HG03108 (cell line): ENCODE measurements at regions not wholly inside any gene's neighbourhood (a gene's known extent, or its start where the extent isn't known, plus 50 kb on each side); places are given as distances from the start of the nearest gene placed in this dataset.
"Not testable (repeated sequence)": the region's sequence is repeated elsewhere in the genome, so short reads cannot be mapped to it uniquely, and the experiment has no call there.

Experiments
- ATAC-seq: cut with Tn5 transposase; IDR thresholded peaks from one replicate; pipeline ENCODE4 v1.9.1; 2021; ENCODE audit warnings: moderate library complexity; ENCODE audit not compliant: unreplicated experiment

DNA sequence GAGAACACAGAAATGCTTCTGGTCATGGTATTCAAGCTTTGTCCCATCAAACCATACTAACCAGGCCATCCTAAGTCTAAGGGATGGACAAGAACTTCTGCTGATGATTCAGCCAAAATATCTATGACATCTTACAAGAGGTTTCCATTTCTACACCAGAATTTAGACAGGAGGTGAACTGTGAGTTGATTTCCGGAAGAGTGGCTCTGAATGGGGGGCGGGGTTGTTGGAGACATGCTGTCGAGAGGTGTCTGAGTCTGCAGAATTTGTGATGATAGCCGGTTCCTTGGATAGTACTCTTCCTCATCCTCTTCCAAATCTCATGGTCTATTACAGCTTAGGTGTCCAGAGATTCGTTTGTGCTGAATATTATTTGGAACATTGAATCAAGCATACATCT is 408.7 kb upstream of the TCF4 start:
- ATAC-seq: no peak

DNA sequence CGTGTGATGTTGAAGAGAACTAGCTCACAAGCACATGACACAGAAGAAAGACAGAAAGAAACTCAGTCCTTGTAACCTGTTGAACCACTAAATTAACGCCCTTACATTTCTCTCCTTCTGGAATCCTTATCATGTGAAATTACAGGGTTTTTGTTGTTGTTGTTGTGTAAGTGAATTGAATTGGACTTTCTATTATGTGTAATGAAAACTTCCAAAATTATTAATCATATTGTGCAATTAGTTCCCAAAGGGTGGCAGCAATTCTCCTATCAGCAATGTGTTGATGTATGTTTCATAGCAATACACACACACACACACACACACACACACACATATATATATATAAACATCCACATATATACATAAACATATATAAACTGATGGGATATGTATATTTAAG is 402.2 kb upstream of the TCF4 start:
- no peak for ATAC-seq

DNA sequence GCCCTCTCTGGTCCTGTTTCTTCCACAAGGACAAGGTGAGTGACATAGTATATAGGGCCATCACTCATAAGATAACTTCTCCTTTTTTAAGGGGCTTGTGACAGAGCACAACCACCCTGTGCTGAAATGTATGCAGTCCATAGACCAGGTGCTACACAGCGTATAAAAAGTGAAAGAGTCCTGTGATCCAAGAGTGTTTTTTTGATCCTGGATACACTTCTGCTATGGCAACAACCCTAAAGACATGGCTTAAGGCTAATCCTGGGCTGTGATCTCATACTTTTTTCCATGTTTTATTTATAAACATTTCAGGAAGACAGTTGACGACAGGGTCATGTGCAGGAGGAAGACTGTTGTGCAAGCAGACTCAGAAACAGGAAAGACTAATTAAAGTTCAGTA is 400.5 kb upstream of the TCF4 start:
- ATAC-seq: no peak

DNA sequence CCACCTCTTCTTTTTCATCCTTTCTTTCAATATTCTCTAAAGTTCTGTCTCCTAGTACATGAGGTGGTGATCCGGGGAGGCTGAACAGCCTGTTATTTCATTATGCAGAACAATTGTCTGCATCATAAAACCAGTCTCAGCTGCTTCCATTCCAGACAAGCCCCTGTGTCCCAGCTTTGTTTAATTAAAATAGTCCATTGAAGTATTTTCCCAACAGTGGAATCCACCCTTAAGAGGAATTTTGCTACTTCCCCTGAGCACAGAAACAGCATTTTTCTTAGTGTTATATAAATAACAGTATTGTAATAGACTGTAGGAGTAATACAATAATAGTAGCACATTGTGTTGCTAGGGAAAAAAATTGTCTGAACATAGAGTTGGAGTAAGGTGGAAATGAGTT is 395.4 kb upstream of the TCF4 start:
- ATAC-seq: no peak

DNA sequence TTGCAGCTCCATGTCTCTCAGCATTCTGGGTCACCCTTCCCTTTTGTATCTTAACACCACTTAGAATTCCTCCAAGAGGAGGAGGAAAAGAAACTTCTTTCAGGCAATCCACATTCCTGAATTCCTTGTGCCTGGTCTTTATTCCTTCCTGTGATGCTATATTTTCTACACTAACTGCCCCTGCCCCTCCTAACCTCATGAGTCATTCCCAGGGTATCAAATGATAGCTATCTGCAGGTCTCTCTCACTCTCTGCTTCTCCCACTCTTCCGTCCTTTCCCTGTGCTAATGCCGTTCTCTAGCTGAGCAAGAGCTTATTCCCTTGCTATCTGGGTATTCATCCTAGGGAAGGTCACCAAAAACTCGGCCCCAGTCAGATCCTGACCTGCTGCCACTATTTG is 395.0 kb upstream of the TCF4 start:
- ATAC-seq: no peak

DNA sequence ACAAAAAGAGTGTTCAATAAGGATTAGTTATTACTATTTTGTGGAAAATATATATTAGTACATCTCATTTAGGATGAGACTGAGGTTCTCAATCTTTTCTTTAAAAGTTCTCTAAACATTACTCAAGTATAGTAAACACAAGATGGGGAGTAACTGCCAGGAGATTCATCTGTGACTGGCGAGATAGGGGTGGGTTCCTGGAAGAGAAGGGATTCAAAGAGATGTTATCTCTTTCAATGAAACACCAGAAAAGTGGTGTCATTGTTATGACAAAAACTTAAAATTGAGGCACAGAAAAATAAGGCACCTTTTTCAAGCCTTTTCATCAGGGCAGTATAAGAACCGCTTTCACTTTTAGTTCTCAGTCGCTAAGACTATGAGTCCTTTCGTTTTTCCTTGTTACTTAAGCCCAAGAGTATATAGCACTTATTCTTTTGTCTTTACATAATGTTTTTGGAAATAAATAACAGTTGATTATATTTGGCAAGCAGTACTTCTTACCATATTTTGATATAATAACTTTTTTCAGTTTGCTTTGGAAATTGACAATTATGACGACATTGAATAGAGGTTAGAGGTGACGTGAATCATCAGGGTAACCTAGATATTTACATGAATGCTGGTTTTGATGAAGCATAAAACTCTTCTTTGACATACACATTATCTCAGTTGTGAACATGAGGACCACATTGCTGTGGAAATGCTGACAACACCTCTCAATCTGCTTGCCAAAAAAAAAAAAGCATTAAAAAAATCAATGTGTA is 393.9 kb upstream of the TCF4 start:
- no peak for ATAC-seq

DNA sequence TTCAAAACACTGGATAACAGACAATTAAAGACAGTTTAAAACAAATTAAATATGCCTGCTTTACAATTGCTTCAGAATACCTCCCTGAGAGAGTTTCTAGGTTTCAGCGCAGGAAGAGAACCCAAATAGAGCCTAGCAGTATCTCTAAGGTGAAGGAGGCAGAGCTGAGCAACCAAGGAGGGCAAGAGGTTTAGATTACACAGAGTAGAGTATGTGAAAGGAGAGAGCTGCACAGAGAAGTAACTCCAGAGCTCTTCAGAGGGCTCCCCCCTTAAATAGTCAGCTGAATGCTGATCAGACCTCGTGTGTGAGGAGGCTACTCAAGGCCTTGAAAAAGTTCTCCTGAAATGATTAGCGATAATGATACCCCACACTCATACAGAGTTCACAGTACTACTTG is 386.5 kb upstream of the TCF4 start:
- no peak for ATAC-seq

DNA sequence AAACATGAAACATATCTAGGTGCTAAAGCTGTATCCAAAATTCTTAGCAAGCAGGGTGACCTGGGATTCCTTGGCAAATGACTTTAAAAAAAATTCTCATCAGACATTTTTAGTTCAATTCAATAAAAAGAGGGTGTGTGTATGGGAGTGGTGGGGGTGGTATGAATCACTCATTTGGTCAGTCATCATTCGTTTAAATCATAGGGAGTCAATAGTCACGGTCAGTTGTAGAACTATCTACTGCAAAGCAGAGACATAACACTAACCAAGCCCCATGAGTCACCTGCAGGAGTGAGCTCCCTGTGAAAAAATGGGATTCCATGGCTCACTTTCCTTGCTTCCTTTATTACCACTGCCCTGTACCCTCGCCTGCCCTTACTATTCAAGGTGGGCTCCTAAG is 380.6 kb upstream of the TCF4 start:
- ATAC-seq: no peak

DNA sequence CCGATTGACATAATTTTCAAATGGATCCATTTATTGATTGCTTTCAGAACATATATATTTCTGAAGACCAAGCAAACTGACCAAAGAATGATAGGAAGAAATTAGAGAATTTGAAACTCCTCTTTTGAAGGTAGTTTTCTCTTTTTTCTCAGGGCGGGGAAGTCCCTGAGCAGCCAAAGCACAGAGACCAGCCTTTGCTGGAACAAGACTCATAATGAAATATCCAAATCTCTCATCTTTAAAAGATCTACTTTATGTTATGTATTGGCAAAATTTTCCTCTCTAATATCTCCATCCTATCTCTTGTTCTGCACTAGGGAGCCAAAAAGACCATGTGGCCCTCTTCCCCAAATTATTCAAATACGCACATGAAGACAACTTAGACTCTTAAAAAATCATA is 379.0 kb upstream of the TCF4 start:
- ATAC-seq: no peak

DNA sequence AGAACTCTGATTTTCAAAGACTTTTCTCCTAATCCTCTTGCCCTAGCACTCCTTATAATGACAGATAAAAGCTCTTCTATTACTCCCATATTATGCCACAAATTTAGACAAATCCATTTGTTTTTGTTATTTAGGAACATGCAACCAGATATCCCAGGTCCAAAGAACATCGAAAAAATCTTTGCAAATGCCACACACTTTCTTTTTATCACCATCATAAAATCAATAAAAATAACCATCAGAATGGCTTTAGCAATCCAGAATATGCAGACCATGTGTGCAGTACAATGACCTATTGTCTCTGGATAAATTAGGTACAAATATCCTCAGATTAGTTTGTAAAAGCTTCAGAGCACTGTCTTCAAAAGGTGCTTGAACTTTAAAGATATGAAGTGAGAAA is 376.2 kb upstream of the TCF4 start:
- ATAC-seq: no peak

DNA sequence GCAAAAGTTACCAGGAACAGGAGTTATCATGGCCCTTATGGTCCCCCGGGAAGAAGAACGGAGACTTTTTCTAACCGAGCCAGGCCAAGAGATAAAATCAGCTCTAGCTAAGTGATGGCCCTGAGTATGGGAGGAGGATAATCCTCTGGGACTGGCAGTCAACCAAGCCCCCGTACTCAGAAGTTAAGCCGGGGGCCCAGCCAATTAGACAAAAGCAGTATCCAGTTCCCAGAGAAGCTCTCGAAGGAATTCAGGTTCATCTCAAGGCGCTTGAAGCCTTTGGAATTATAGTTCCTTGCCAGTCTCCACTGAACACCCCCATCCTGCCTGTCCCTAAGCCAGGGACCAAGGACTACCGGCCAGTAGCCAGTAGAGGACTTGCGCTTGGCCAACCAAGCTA is 365.3 kb upstream of the TCF4 start:
- no peak for ATAC-seq

DNA sequence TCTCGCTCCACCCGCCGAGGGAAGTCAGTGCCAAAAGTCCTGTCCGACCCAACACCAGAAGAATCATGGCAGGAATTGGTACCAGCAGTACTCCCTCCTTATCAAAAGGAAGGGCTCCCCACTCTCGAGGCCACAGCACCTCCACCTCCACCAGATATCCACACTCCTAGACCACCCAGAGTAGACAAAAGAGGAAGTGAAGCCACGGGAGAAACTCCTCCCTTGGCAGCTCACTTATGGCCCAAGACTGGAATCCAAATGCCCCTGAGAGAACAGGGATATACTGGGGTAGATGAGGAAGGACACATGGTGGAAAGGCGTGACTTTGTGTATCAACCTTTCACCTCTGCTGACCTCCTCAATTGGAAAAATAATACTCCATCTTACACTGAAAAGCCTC is 363.7 kb upstream of the TCF4 start:
- not testable (repeated sequence) for ATAC-seq

DNA sequence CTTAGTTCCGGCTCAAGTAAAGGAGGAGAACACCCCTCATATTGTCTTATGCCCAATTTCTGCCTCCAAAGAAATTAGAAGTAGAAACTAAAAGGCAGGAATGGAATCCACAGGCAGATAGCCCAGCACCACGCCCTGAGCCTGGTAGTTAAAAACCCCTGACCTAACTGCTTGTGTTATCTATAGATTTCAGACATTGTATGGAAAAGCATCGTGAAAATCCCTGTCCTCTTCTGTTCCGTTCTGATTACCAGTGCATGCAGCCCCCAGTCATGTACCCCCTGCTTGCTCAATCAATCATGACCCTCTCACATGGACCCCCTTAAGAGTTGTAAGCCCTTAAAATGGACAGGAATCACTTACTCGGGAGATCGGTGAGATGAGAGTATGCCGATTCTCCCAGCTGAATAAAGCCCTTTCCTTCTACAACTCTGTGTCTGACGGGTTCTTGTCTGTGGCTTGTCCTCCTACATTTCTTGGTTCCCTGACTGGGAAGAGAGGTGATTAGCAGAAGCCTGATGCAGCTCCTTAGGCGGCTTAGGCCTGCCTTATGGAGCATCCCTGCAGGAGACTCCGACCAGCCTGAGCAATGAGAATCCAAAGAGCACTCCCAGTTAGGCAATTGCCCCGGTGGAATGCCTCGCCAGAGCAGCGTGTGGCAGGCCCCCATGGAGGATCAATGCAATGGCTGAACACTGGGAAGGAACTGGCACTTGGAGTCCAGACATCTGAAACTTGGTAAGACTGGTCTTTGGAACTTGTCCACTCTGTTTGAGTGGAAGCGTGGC is 362.6 kb upstream of the TCF4 start:
- ATAC-seq: no peak

DNA sequence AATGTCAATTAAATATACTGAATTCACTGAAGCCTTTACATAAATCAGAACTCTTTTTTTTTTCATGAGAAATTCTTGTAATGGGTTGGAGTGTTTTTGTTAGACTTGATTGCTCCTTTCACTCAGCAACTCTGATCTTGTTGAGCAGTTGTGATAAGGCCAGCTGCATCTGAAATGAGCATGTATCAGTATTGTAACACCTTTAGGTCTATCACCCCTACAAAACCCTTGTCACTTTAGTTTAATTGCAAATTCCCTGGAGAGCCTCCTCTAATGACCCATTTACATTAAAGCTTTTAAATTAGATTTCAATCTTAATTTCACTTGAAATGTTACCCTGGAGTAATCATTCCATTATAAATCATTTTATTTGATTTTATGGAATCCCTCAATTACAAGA is 346.8 kb upstream of the TCF4 start:
- no peak for ATAC-seq

DNA sequence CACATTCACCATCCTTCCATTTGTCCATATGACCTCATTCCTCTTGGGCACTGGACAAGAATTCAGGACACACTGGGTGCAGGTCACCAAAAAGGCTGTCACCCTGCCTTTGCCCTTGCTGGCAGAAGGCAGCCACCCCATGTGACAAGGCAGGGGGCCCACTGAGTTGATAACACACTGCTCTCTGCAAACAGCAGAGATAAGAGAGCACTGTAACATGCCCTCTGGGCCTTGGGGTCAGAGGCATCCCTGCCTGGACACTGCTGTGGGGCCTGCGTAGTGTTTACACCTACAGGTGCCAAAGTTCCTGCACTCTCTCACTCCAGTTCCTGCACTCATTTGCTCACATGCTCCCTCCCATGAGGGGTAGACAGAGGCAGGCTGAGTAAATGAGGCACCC is 344.7 kb upstream of the TCF4 start:
- ATAC-seq: no peak

DNA sequence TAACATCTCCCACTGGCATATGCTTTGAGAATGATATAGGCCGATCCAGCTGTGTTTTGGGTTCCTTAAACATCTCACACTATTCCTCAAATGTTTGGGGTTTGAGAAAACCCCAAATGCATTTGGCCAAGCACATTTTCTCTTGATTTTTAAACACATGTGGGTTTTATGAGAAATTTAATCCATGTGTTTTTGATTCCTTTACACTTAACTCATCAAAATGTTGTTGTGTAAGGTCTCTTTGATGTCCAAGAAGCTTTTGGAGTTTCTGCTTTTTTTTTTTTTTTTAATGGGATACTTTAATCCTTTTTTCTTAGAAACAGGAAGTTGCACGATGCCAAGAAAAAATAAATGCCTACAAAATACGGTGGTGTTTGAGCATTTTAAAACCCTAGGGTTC is 339.8 kb upstream of the TCF4 start:
- ATAC-seq: no peak

DNA sequence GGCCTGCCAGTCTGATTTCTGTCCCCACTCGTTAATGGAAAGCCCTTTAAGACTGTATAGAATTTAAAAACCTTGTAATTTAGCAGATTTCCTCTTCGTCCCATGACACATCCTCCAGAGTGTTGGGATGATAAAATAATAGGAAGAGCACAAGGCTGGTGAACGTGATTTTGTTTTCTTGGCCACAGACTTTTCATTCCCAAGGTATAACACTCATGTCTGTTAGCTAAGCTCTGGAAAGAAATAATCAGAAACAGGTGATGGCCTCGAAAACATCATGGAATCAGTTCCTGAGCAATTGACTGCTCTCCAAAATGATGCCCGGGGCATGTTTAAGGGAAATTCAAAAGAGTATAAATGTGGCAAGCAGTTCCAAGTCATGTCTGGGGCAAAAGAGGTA is 337.8 kb upstream of the TCF4 start:
- no peak for ATAC-seq

DNA sequence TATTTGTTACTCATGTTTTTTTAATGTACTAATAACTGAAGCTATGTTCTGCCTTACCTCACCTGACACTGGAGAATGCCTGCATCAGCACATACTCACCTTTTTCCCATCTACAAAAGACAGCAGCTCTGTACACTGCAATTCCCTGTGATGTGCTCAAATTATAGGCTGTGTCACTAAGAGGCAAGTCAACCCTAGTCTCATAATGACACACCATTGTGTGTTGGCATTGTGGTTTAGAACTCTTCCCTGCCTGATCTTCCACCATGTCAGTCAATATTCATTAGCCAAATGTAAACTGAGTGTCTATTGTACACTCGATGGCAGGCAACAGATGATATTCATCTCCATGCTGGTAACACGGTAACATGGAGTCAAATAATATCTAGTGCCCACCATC is 332.1 kb upstream of the TCF4 start:
- ATAC-seq: no peak

DNA sequence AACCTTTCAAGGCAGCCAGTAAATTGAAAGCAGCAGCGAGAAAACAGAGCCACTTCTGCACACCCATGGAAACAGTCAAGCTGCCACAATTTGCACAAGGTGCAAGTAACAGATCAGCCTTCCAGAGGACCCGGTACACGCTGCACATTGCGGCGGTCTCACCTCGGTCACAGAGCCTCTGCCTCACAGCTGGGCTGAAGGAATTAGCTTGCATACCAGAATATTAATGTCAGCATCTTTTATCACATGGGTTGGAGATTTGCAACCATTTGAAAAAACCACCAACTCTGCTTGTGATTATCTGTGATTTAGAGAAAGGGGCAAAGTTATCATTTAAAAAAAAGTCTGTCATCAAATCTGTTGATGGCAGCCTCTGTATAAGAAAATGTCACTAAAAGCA is 330.5 kb upstream of the TCF4 start:
- ATAC-seq: no peak

DNA sequence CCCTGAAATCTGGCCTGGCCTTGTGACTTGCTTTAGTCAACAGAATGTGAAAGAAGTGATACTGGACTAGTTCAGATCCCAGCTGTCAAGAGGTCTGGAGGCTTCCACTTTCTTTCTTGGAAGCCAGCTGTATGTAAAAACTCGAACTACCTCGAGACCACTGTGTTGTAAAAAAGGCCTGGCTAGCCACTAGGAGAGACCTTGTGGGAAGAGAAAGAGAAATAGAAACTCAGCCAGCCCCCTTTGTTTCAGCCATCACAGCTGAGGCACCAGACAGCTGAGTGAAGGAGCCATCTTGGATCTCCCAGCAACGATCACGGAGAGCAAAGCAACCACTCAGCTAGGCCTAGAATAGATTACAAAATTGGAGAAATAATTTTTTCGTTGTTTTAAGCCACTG is 324.9 kb upstream of the TCF4 start:
- ATAC-seq: no peak

DNA sequence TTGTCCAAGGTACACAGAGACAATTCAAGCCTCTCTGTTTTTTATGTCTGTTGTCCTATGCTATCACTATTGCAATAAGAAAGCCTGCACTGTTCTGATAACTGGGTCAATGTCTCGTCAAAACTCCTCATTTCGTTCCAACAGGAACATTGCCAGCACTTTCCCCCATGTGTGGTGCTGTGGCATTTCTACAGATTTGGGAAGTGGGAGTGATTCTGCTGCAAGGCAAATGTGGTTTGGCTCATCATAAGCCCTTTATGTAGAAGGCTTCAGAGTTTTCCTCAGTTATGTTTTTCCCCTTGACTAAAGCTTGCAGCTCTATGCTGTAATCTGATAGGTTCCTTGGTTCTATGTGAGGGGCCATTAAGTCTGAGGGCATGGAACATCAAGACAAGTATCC is 324.1 kb upstream of the TCF4 start:
- ATAC-seq: no peak

DNA sequence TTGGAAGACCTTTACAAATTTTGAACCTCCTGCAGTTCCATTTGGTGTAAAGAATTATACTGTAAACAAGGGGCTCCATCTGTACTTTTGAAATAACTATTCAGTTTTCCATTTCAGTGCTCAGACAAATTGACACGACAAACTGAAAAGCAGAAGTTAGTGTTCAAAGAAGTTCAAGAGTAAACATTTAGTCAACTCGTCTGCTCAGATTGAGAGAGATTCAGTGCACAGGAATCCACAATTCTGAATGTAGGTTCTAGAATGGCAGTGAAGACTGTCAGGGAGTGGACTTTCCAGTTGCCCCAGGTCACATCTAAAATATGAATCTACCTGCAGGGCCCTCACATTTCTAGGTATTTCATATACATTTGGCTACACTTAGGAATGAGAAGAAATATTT is 322.3 kb upstream of the TCF4 start:
- no peak for ATAC-seq

DNA sequence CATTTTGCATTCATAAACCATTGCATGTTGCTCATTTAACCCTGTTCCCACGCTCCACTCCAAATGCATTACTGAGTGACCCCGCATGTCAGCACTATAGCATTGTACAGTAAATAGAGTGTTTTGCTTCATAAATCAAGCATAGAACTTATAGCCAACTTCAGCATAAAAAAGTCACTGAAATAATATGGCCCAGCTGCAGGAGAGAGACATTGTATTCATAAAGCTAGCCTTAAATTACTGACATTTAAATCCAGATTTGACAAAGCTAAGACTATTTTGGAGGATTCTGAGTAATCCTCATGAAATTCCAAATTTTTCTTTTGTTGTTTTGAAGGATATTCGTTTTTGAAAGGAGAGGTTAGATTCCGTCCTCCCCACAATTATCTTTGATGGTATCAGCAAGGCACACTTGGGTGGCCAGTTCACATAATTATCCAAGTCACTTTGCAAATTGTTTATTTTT is 320.9 kb upstream of the TCF4 start:
- ATAC-seq: no peak
